ENCODE measurements at regions not wholly inside any gene's neighbourhood (a gene's known extent, or its start where the extent isn't known, plus 50 kb on each side); places are given as distances from the start of the nearest gene placed in this dataset.

- Mint-ChIP-seq H3K27ac (no peak overlapping the region), H3K27me3 (no peaks in the 10 kb centered on the region), H3K4me1 (ENCODE audit: low read depth) (peaks cover 9% of the 10 kb centered on the region), H3K4me3 (ENCODE audit: low read depth) (no peak overlapping the region), H3K9me3 (ENCODE audit: low read depth) (peaks cover 9% of the 10 kb centered on the region), H3K36me3 (ENCODE audit: insufficient read depth) (no peaks in the 10 kb centered on the region)
- TF ChIP-seq, protein P1, sequence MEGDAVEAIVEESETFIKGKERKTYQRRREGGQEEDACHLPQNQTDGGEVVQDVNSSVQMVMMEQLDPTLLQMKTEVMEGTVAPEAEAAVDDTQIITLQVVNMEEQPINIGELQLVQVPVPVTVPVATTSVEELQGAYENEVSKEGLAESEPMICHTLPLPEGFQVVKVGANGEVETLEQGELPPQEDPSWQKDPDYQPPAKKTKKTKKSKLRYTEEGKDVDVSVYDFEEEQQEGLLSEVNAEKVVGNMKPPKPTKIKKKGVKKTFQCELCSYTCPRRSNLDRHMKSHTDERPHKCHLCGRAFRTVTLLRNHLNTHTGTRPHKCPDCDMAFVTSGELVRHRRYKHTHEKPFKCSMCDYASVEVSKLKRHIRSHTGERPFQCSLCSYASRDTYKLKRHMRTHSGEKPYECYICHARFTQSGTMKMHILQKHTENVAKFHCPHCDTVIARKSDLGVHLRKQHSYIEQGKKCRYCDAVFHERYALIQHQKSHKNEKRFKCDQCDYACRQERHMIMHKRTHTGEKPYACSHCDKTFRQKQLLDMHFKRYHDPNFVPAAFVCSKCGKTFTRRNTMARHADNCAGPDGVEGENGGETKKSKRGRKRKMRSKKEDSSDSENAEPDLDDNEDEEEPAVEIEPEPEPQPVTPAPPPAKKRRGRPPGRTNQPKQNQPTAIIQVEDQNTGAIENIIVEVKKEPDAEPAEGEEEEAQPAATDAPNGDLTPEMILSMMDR (IDR thresholded peaks at IDR 0.05; ENCODE audit: unreplicated experiment), result no peak
- DNase-seq (ENCODE audit: low spot score, unreplicated experiment), result no peak
Observed at GRCh38 chr13:68888832-68889231, 1218.8 kb upstream of the ATXN8OS start.

DNA sequence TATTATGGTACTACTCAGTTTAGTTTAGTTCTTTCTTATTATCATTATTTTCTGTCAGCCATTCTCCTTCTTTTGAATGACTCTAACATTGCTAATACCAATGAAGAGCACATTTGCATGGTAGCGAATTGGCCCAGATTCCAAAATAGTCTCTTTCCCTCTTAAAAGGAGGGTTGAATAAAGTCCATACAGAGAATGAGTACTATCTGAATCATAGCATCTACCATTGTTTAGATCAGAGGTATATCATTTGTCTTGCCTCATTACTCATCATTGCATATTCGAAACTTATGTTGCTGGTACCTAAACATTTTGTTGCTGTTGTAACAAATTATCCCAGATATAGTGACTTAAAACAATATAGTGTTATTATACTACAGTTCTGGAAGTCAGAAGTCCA, 1235.3 kb upstream of the ATXN8OS start:
- DNase-seq (ENCODE audit: low spot score, unreplicated experiment), result no peak
- no peaks in the 10 kb centered on the region for H3K27me3 Mint-ChIP-seq
- H3K27ac Mint-ChIP-seq, result no peak overlapping the region
- no peak overlapping the region for H3K4me3 Mint-ChIP-seq (ENCODE audit: low read depth)
- TF ChIP-seq, protein P1 (IDR thresholded peaks at IDR 0.05; ENCODE audit: unreplicated experiment), result no peak
- H3K9me3 Mint-ChIP-seq (ENCODE audit: low read depth), result peaks cover 4% of the 10 kb centered on the region
- peaks cover 1% of the 10 kb centered on the region for H3K4me1 Mint-ChIP-seq (ENCODE audit: low read depth)
- no peaks in the 10 kb centered on the region for H3K36me3 Mint-ChIP-seq (ENCODE audit: insufficient read depth)

- no peaks in the 10 kb centered on the region for H3K4me1 Mint-ChIP-seq (ENCODE audit: low read depth)
- no peak overlapping the region for H3K27ac Mint-ChIP-seq
- DNase-seq (ENCODE audit: low spot score, unreplicated experiment), result no peak
- H3K36me3 Mint-ChIP-seq (ENCODE audit: insufficient read depth), result no peaks in the 10 kb centered on the region
- H3K27me3 Mint-ChIP-seq, result no peaks in the 10 kb centered on the region
- H3K4me3 Mint-ChIP-seq (ENCODE audit: low read depth), result no peak overlapping the region
- TF ChIP-seq, protein P1 (IDR thresholded peaks at IDR 0.05; ENCODE audit: unreplicated experiment), result no peak
- H3K9me3 Mint-ChIP-seq (ENCODE audit: low read depth), result no peaks in the 10 kb centered on the region
Observed at GRCh38 chr13:68851026-68851425, 1256.6 kb upstream of the ATXN8OS start.

- Mint-ChIP-seq H3K27me3 (no peaks in the 10 kb centered on the region), H3K4me1 (ENCODE audit: low read depth) (no peaks in the 10 kb centered on the region), H3K9me3 (ENCODE audit: low read depth) (peaks cover 2% of the 10 kb centered on the region)
Observed at GRCh38 chr13:68850160-68850559, 1257.5 kb upstream of the ATXN8OS start.

DNA sequence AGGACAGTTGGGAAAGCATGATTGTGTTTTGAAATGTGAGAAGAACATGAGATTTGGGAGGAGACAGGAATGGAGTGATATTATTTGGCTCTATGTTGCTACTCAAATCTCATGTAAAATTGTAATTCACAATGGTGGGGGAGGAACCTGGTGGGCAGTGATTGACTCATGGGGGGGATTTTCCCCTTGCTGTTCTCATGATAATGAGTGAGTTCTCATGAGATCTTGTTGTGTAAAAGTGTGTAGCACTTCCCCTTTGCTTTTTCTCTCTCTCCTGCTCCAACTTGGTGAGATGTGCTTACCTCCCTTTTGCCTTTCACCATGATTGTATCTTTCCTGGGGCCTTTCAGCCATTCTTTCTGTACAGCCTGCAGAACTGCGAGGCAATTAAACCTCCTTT, 1261.0 kb upstream of the ATXN8OS start:
- TF ChIP-seq, protein P1 (IDR thresholded peaks at IDR 0.05; ENCODE audit: unreplicated experiment), result no peak
- no peak for DNase-seq (ENCODE audit: low spot score, unreplicated experiment)
- no peak overlapping the region for H3K4me3 Mint-ChIP-seq (ENCODE audit: low read depth)
- no peak overlapping the region for H3K27ac Mint-ChIP-seq
- no peaks in the 10 kb centered on the region for H3K4me1 Mint-ChIP-seq (ENCODE audit: low read depth)
- peaks cover 5% of the 10 kb centered on the region for H3K9me3 Mint-ChIP-seq (ENCODE audit: low read depth)
- no peaks in the 10 kb centered on the region for H3K36me3 Mint-ChIP-seq (ENCODE audit: insufficient read depth)
- no peaks in the 10 kb centered on the region for H3K27me3 Mint-ChIP-seq

More at GRCh38 chr13:68850160-68850559, 1257.5 kb upstream of the ATXN8OS start:
- Mint-ChIP-seq H3K4me3 (ENCODE audit: low read depth) (no peak overlapping the region), H3K36me3 (ENCODE audit: insufficient read depth) (no peaks in the 10 kb centered on the region), H3K27ac (no peak overlapping the region)
- TF ChIP-seq, protein P1 (IDR thresholded peaks at IDR 0.05; ENCODE audit: unreplicated experiment), result no peak
- no peak for DNase-seq (ENCODE audit: low spot score, unreplicated experiment)

All from progenitor cell of endocrine pancreas (in vitro differentiated cells).